ENCODE measurements at regions not wholly inside any gene's neighbourhood (a gene's known extent, or its start where the extent isn't known, plus 50 kb on each side); places are given as distances from the start of the nearest gene placed in this dataset.
"Not testable (repeated sequence)": the region's sequence is repeated elsewhere in the genome, so short reads cannot be mapped to it uniquely, and the experiment has no call there.

GRCh38 chr2:184455624-184456023 is 142.7 kb upstream of the ZNF804A start:
- H3K9me2 ChIP-seq (ENCODE audit: insufficient read depth): no peaks in the 10 kb centered on the region
- no peak overlapping the region for H3K4me3 ChIP-seq
- TF ChIP-seq EZH2phosphoT487 (IDR thresholded peaks at IDR 0.05; ENCODE audit: insufficient read depth, low read depth) (no peak), EZH2 (IDR thresholded peaks at IDR 0.05; ENCODE audit: insufficient read depth, poor library complexity, severe bottlenecking) (no peak)
- H3F3A ChIP-seq (ENCODE audit: insufficient read depth): no peaks in the 10 kb centered on the region
- no peak overlapping the region for H2AFZ ChIP-seq
- no peaks in the 10 kb centered on the region for H3K27me3 ChIP-seq (replicated peaks; ENCODE audit: insufficient read depth)
- H3K79me2 ChIP-seq (ENCODE audit: insufficient read depth): no peaks in the 10 kb centered on the region
- DNase-seq: no peak
- H4K20me1 ChIP-seq (ENCODE audit: insufficient read depth): no peaks in the 10 kb centered on the region
- no peak overlapping the region for H3K9ac ChIP-seq
- H3K4me2 ChIP-seq (ENCODE audit: unreplicated experiment): no peak overlapping the region
- WGBS, 2 experiments (ENCODE audit: low coverage in 1 of 2, low lambda C conversion rate in 2 of 2, missing lambda C conversion rate in 2 of 2): 85 to 88% methylated on average over 1 of the region's 1 CpG
- in situ Hi-C loops (cut with MboI): no loop called here
- H3K4me1 ChIP-seq (ENCODE audit: insufficient read depth): no peaks in the 10 kb centered on the region
- no peaks in the 10 kb centered on the region for H3K9me3 ChIP-seq (ENCODE audit: low read depth)
- no peak overlapping the region for H3K27ac ChIP-seq
- H3K36me3 ChIP-seq (ENCODE audit: low read depth): no peaks in the 10 kb centered on the region

DNA sequence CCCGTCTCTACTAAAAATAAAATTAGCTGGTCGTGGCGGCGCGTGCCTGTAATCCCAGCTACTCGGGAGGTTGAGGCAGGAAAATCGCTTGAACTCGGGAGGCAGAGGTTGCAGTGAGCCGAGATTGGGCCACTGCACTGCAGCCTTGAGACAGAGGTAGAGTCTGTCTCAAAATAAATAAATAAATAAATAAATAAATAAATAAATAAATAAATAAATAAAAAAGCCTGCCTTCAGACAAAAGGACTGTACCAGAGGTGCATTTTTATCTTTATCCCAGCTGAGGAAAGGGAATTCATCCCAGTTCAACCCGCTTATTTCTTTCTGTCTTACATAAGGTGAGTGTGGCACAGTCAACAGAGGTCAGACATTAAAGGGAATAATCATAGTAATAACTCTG is 141.6 kb upstream of the ZNF804A start:
- not testable (repeated sequence) for H3F3A ChIP-seq (ENCODE audit: insufficient read depth); H3K9me2 ChIP-seq (ENCODE audit: insufficient read depth); H4K20me1 ChIP-seq (ENCODE audit: insufficient read depth)

DNA sequence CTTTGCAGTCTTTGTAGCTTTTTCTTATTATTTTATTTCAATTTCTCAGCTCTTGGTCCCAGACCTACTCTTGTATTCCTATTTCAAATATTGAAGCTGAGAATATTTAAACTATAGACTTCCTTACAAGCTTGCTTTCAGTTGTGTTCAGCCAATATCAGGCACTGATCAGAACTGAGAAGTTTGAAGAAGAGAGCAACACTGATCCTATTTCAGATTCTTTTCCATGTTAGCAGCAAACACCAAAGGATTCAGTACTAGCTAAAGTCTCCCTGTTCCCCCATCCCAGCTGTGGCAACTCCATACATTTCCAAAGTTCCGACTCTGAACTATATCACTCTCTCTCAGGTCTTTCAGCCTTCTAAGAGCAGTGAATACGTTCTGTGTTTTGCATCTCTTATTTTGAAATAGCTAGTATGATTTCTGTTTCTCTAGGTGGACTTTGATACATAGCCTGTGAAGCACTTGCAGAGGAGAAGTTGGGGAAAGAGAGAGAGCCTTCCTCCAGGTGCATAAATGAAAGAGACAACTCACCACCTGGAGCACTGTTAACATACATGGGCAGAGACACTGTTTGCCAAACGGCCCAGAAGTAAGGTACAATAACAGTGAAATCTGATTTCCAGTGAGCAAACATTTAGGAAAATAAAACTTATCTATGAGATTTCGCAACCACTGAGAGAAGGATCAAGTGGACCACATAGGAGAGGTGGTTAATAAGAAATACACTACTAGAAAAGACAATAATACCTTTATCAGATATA is 135.0 kb upstream of the ZNF804A start:
- Histone ChIP-seq H3K4me2 (ENCODE audit: unreplicated experiment) (no peak overlapping the region), H3K27me3 (replicated peaks; ENCODE audit: insufficient read depth) (no peaks in the 10 kb centered on the region), H3K27ac (no peak overlapping the region), H3K4me3 (no peak overlapping the region), H3K9me3 (ENCODE audit: low read depth) (no peaks in the 10 kb centered on the region), H3F3A (ENCODE audit: insufficient read depth) (no peaks in the 10 kb centered on the region), H3K4me1 (ENCODE audit: insufficient read depth) (no peaks in the 10 kb centered on the region), H4K20me1 (ENCODE audit: insufficient read depth) (no peaks in the 10 kb centered on the region), H3K9me2 (ENCODE audit: insufficient read depth) (no peaks in the 10 kb centered on the region), H3K79me2 (ENCODE audit: insufficient read depth) (no peaks in the 10 kb centered on the region), H3K36me3 (ENCODE audit: low read depth) (no peaks in the 10 kb centered on the region), H2AFZ (no peak overlapping the region), H3K9ac (no peak overlapping the region)
- TF ChIP-seq EZH2 (IDR thresholded peaks at IDR 0.05; ENCODE audit: insufficient read depth, poor library complexity, severe bottlenecking) (no peak), EZH2phosphoT487 (IDR thresholded peaks at IDR 0.05; ENCODE audit: insufficient read depth, low read depth) (no peak)
- in situ Hi-C loops (cut with MboI): no loop called here
- WGBS, 2 experiments (ENCODE audit: low coverage in 1 of 2, low lambda C conversion rate in 2 of 2, missing lambda C conversion rate in 2 of 2): 5% methylated on average over 4 of the region's 4 CpGs
- DNase-seq: no peak

More for the DNA sequence above, 141.6 kb upstream of the ZNF804A start:
- 66 to 69% methylated on average over 10 of the region's 10 CpGs for WGBS, 2 experiments (ENCODE audit: low coverage in 1 of 2, low lambda C conversion rate in 2 of 2, missing lambda C conversion rate in 2 of 2)
- H3K4me3 ChIP-seq; H3K9ac ChIP-seq; H2AFZ ChIP-seq; in situ Hi-C loops (cut with MboI); H3K4me2 ChIP-seq (ENCODE audit: unreplicated experiment); H3K27ac ChIP-seq; H3K36me3 ChIP-seq (ENCODE audit: low read depth); H3K79me2 ChIP-seq (ENCODE audit: insufficient read depth); H3K4me1 ChIP-seq (ENCODE audit: insufficient read depth); DNase-seq; H3K9me3 ChIP-seq (ENCODE audit: low read depth); H3K27me3 ChIP-seq (replicated peaks; ENCODE audit: insufficient read depth): not testable (repeated sequence)

- H3K4me1 ChIP-seq (ENCODE audit: insufficient read depth): no peaks in the 10 kb centered on the region
- H2AFZ ChIP-seq: no peak overlapping the region
- no peaks in the 10 kb centered on the region for H3F3A ChIP-seq (ENCODE audit: insufficient read depth)
- H3K4me2 ChIP-seq (ENCODE audit: unreplicated experiment): no peak overlapping the region
- TF ChIP-seq EZH2phosphoT487 (IDR thresholded peaks at IDR 0.05; ENCODE audit: insufficient read depth, low read depth): no peak
- TF ChIP-seq EZH2 (IDR thresholded peaks at IDR 0.05; ENCODE audit: insufficient read depth, poor library complexity, severe bottlenecking): no peak
- H4K20me1 ChIP-seq (ENCODE audit: insufficient read depth): no peaks in the 10 kb centered on the region
- H3K9me3 ChIP-seq (ENCODE audit: low read depth): no peaks in the 10 kb centered on the region
- H3K9me2 ChIP-seq (ENCODE audit: insufficient read depth): no peaks in the 10 kb centered on the region
- H3K36me3 ChIP-seq (ENCODE audit: low read depth): no peaks in the 10 kb centered on the region
- WGBS, 2 experiments (ENCODE audit: low coverage in 1 of 2, low lambda C conversion rate in 2 of 2, missing lambda C conversion rate in 2 of 2): 4 to 5% methylated on average over 1 of the region's 1 CpG
- no peaks in the 10 kb centered on the region for H3K79me2 ChIP-seq (ENCODE audit: insufficient read depth)
- in situ Hi-C loops (cut with MboI): no loop called here
- H3K27me3 ChIP-seq (replicated peaks; ENCODE audit: insufficient read depth): no peaks in the 10 kb centered on the region
- no peak overlapping the region for H3K27ac ChIP-seq
- H3K9ac ChIP-seq: no peak overlapping the region
- no peak overlapping the region for H3K4me3 ChIP-seq
- no peak for DNase-seq
These were observed 134.5 kb upstream of the ZNF804A start for GRCh38 chr2:184463866-184464248.

DNA sequence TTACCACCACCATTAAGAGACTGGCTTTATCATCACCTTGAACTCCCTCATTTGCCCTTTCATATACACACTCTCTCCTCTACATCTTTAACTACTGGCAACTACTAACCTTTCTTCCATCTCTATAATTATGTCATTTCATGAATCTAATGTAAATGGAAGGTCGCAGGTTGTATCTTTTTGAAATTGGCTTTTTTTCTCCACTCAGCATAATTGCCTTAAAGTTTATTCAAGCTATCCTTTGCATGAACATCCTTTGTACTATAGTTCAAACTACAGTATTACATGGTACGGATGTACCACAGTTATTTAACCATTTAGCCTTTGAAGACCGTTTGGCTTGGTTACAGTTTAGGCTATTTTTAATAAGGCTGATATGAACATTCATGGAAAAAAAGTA is 129.5 kb upstream of the ZNF804A start:
- Histone ChIP-seq H3K9me2 (ENCODE audit: insufficient read depth) (no peaks in the 10 kb centered on the region), H3K36me3 (ENCODE audit: low read depth) (no peaks in the 10 kb centered on the region), H2AFZ (no peak overlapping the region), H3K27ac (no peak overlapping the region), H3K9ac (no peak overlapping the region), H3F3A (ENCODE audit: insufficient read depth) (no peaks in the 10 kb centered on the region), H3K4me2 (ENCODE audit: unreplicated experiment) (no peak overlapping the region), H3K4me1 (ENCODE audit: insufficient read depth) (no peaks in the 10 kb centered on the region), H4K20me1 (ENCODE audit: insufficient read depth) (no peaks in the 10 kb centered on the region), H3K79me2 (ENCODE audit: insufficient read depth) (no peaks in the 10 kb centered on the region), H3K4me3 (no peak overlapping the region), H3K9me3 (ENCODE audit: low read depth) (no peaks in the 10 kb centered on the region), H3K27me3 (replicated peaks; ENCODE audit: insufficient read depth) (no peaks in the 10 kb centered on the region)
- in situ Hi-C loops (cut with MboI): no loop called here
- no peak for DNase-seq
- no peak for TF ChIP-seq EZH2phosphoT487 (IDR thresholded peaks at IDR 0.05; ENCODE audit: insufficient read depth, low read depth)
- no peak for TF ChIP-seq EZH2 (IDR thresholded peaks at IDR 0.05; ENCODE audit: insufficient read depth, poor library complexity, severe bottlenecking)
- 0 to 1% methylated on average over 3 of the region's 3 CpGs for WGBS, 2 experiments (ENCODE audit: low coverage in 1 of 2, low lambda C conversion rate in 2 of 2, missing lambda C conversion rate in 2 of 2)

Measured in GM23248 (cell line).